ENCODE measurements at regions not wholly inside any gene's neighbourhood (a gene's known extent, or its start where the extent isn't known, plus 50 kb on each side); places are given as distances from the start of the nearest gene placed in this dataset.

- POLR2A ChIA-PET: no interaction called here
- CTCF ChIA-PET: interaction anchor here (0.7 kb wide), 1 partner anchor 146 kb away, joined by 3 read pairs; no protein-coding TSS in a partner anchor
- TF ChIP-seq TARDBP (IDR thresholded peaks at IDR 0.05): no peak
- no peak for TF ChIP-seq LEF1 (IDR thresholded peaks at IDR 0.05; ENCODE audit: borderline replicate concordance)
- TF ChIP-seq L3MBTL2 (conservative IDR thresholded peaks at IDR 0.05): no peak
- no peak for TF ChIP-seq SUZ12 (IDR thresholded peaks at IDR 0.05)
- TF ChIP-seq SP1 (IDR thresholded peaks at IDR 0.05): no peak
- no peak for TF ChIP-seq BHLHE40 (IDR thresholded peaks at IDR 0.05; ENCODE audit: borderline replicate concordance)
- no peak for TF ChIP-seq ELF4 (IDR thresholded peaks at IDR 0.05)
- no peak for TF ChIP-seq ARNT (IDR thresholded peaks at IDR 0.05)
- no peak for TF ChIP-seq FOXM1 (IDR thresholded peaks at IDR 0.05; ENCODE audit: borderline replicate concordance)
- no peak for TF ChIP-seq ZNF384 (IDR thresholded peaks at IDR 0.05)
- TF ChIP-seq FOXK2 (IDR thresholded peaks at IDR 0.05): no peak
- no peak for TF ChIP-seq HDGF (IDR thresholded peaks at IDR 0.05; ENCODE audit: borderline replicate concordance)
- TF ChIP-seq NFRKB (IDR thresholded peaks at IDR 0.05): no peak
- TF ChIP-seq CTBP1 (IDR thresholded peaks at IDR 0.05; ENCODE audit: borderline replicate concordance): no peak
- TF ChIP-seq FOXA1 (IDR thresholded peaks at IDR 0.05): no peak
- no peak for DNase-seq (ENCODE audit: extremely low spot score)
These were observed 173.3 kb downstream of the PRDM13 start for GRCh38 chr6:99779631-99780555.

- CTCF ChIA-PET: interaction anchor here (0.7 kb wide), 1 partner anchor 147 kb away, joined by 3 read pairs; no protein-coding TSS in a partner anchor
- no peak for TF ChIP-seq FOXA1 (IDR thresholded peaks at IDR 0.05)
- no peak for DNase-seq (ENCODE audit: extremely low spot score)
- POLR2A ChIA-PET: no interaction called here
These were observed 173.9 kb downstream of the PRDM13 start for GRCh38 chr6:99780556-99780885.

GRCh38 chr6:99789767-99790166 is 183.1 kb downstream of the PRDM13 start:
- ChIA-PET POLR2A (no interaction called here), CTCF (no interaction called here)
- no peak for DNase-seq (ENCODE audit: extremely low spot score)
- TF ChIP-seq FOXK2 (IDR thresholded peaks at IDR 0.05) (no peak), CTBP1 (IDR thresholded peaks at IDR 0.05; ENCODE audit: borderline replicate concordance) (no peak)

- ChIA-PET CTCF (no interaction called here), POLR2A (no interaction called here)
- no peak for TF ChIP-seq L3MBTL2 (conservative IDR thresholded peaks at IDR 0.05)
- no peak for TF ChIP-seq BHLHE40 (IDR thresholded peaks at IDR 0.05; ENCODE audit: borderline replicate concordance)
- TF ChIP-seq SP1 (IDR thresholded peaks at IDR 0.05): no peak
- no peak for TF ChIP-seq NFRKB (IDR thresholded peaks at IDR 0.05)
- no peak for TF ChIP-seq ARNT (IDR thresholded peaks at IDR 0.05)
- TF ChIP-seq CTBP1 (IDR thresholded peaks at IDR 0.05; ENCODE audit: borderline replicate concordance): no peak
- TF ChIP-seq TARDBP (IDR thresholded peaks at IDR 0.05): no peak
- TF ChIP-seq ZNF384 (IDR thresholded peaks at IDR 0.05): no peak
- DNase-seq (ENCODE audit: extremely low spot score): no peak
These were observed 184.0 kb downstream of the PRDM13 start for GRCh38 chr6:99790679-99791078.

GRCh38 chr6:99801805-99802204 is 192.2 kb downstream of the MCHR2 start:
- TF ChIP-seq ZNF384 (IDR thresholded peaks at IDR 0.05): no peak
- no peak for TF ChIP-seq ELF4 (IDR thresholded peaks at IDR 0.05)
- TF ChIP-seq FOXK2 (IDR thresholded peaks at IDR 0.05): no peak
- TF ChIP-seq ARNT (IDR thresholded peaks at IDR 0.05): no peak
- CTCF ChIA-PET: interaction anchor here (0.6 kb wide), 1 partner anchor 331 kb away, joined by 3 read pairs; no protein-coding TSS in a partner anchor
- POLR2A ChIA-PET: no interaction called here
- no peak for DNase-seq (ENCODE audit: extremely low spot score)

- TF ChIP-seq SP1 (IDR thresholded peaks at IDR 0.05) (no peak), ZNF384 (IDR thresholded peaks at IDR 0.05) (no peak), ARNT (IDR thresholded peaks at IDR 0.05) (no peak), FOXK2 (IDR thresholded peaks at IDR 0.05) (no peak), PKNOX1 (IDR thresholded peaks at IDR 0.05) (no peak), BHLHE40 (IDR thresholded peaks at IDR 0.05; ENCODE audit: borderline replicate concordance) (no peak), CTBP1 (IDR thresholded peaks at IDR 0.05; ENCODE audit: borderline replicate concordance) (no peak)
- CTCF ChIA-PET: no interaction called here
- POLR2A ChIA-PET: no interaction called here
- DNase-seq (ENCODE audit: extremely low spot score): no peak
These were observed 191.5 kb downstream of the MCHR2 start for GRCh38 chr6:99802396-99803031.

GRCh38 chr6:99808992-99809391 is 185.0 kb downstream of the MCHR2 start:
- ChIA-PET CTCF (no interaction called here), POLR2A (no interaction called here)
- TF ChIP-seq CTBP1 (IDR thresholded peaks at IDR 0.05; ENCODE audit: borderline replicate concordance): no peak
- no peak for DNase-seq (ENCODE audit: extremely low spot score)

GRCh38 chr6:99810295-99810694 is 183.7 kb downstream of the MCHR2 start:
- CTCF ChIA-PET: no interaction called here
- TF ChIP-seq ZNF384 (IDR thresholded peaks at IDR 0.05): no peak
- no peak for TF ChIP-seq FOXM1 (IDR thresholded peaks at IDR 0.05; ENCODE audit: borderline replicate concordance)
- no peak for TF ChIP-seq CTBP1 (IDR thresholded peaks at IDR 0.05; ENCODE audit: borderline replicate concordance)
- TF ChIP-seq SUZ12 (IDR thresholded peaks at IDR 0.05): no peak
- no peak for TF ChIP-seq SP1 (IDR thresholded peaks at IDR 0.05)
- no peak for TF ChIP-seq ELF4 (IDR thresholded peaks at IDR 0.05)
- no peak for TF ChIP-seq PKNOX1 (IDR thresholded peaks at IDR 0.05)
- no peak for TF ChIP-seq NFRKB (IDR thresholded peaks at IDR 0.05)
- no peak for TF ChIP-seq ARNT (IDR thresholded peaks at IDR 0.05)
- TF ChIP-seq L3MBTL2 (conservative IDR thresholded peaks at IDR 0.05): no peak
- TF ChIP-seq BHLHE40 (IDR thresholded peaks at IDR 0.05; ENCODE audit: borderline replicate concordance): no peak
- TF ChIP-seq FOXA1 (IDR thresholded peaks at IDR 0.05): no peak
- no peak for TF ChIP-seq TARDBP (IDR thresholded peaks at IDR 0.05)
- no peak for TF ChIP-seq HDGF (IDR thresholded peaks at IDR 0.05; ENCODE audit: borderline replicate concordance)
- no peak for TF ChIP-seq LEF1 (IDR thresholded peaks at IDR 0.05; ENCODE audit: borderline replicate concordance)
- POLR2A ChIA-PET: no interaction called here
- DNase-seq (ENCODE audit: extremely low spot score): no peak

All from HEK293T (cell line).